HCT116 (cell line): ENCODE measurements at regions not wholly inside any gene's neighbourhood (a gene's known extent, or its start where the extent isn't known, plus 50 kb on each side); places are given as distances from the start of the nearest gene placed in this dataset.
"Not testable (repeated sequence)": the region's sequence is repeated elsewhere in the genome, so short reads cannot be mapped to it uniquely, and the experiment has no call there.

Experiments used
- ATAC-seq: fragments of 200-7000 bp; cut with Tn5 transposase; 2 replicates; pipeline ENCODE4 v1.9.1; 2020; ENCODE audit warnings: mild to moderate bottlenecking, moderate library complexity
- BruUV-seq: library from RNA; stranded (reverse); fragments of 400-500 nt; replicated peaks from 2 replicates; lab custom pipeline; 2021; lab: Mats Ljungman, UMichigan
- CTCF ChIA-PET: fragments of 300-600 bp; sonication (Branson Sonifier 250); formaldehyde crosslinking; loops from one replicate; lab custom pipeline; 2021; ENCODE audit warnings: antibody characterized with exemption; lab: Charles Lee
- POLR2A ChIA-PET: fragments of 300-600, 350-600 bp; sonication (Branson Sonifier 250); formaldehyde crosslinking; loops from one replicate; lab custom pipeline; 2021; ENCODE audit warnings: antibody characterized with exemption; lab: Charles Lee
- RAD21 ChIA-PET, 2 experiments: fragments of 300-600 bp; sonication (Branson Sonifier 250); formaldehyde crosslinking; loops; one replicate each; lab custom pipeline; 2023; ENCODE audit warnings: low total read pairs in 2 of 2; ENCODE audit not compliant: uncharacterized antibody in 2 of 2, unreplicated experiment in 2 of 2, low non-redundant PET in 1 of 2; lab: Charles Lee
- DNase-seq: peaks from one replicate; pipeline ENCODE4 v3.0.0-alpha.2; 2010; ENCODE audit warnings: low read depth, low spot score
- H2AFZ ChIP-seq: fragments of 200-600 bp; shearing (Covaris generic), sonication (generic); 2 replicates; pipeline ENCODE4 v1.6.1; 2017; ENCODE audit warnings: low read depth, mixed run types, mixed read lengths, antibody characterized with exemption, low read length; ENCODE audit not compliant: poor library complexity, severe bottlenecking
- H3K27ac ChIP-seq: 2 replicates; pipeline ENCODE4 v1.5.1; 2012; ENCODE audit warnings: low read depth, low read length
- H3K27me3 ChIP-seq: fragments of 200-600 bp; sonication (generic); 2 replicates; pipeline ENCODE4 v1.6.1; 2016; ENCODE audit warnings: mixed run types, low read length, mixed read lengths; ENCODE audit not compliant: insufficient read depth
- H3K36me3 ChIP-seq, 2 experiments: fragments of 200-500 bp in 1 of 2; fragments of 200-600 bp in 1 of 2; sonication (Bioruptor generic) in 1 of 2; sonication (generic) in 1 of 2; 2 replicates each; pipeline versions ENCODE4 v1.5.1 to v1.6.1; 2014 to 2016; ENCODE audit warnings: low read length in 2 of 2, inconsistent platforms in 1 of 2, mixed read lengths in 1 of 2, mixed run types in 1 of 2; ENCODE audit not compliant: insufficient read depth in 2 of 2, control insufficient read depth in 1 of 2
- H3K4me1 ChIP-seq, 2 experiments: fragments of 200-600 bp in 1 of 2; sonication (generic) in 1 of 2; 2 replicates each; pipeline versions ENCODE4 v1.5.1 to v1.6.1; 2012 to 2017; ENCODE audit warnings: low read length in 2 of 2, inconsistent platforms in 1 of 2, mild to moderate bottlenecking in 1 of 2, mixed read lengths in 1 of 2, mixed run types in 1 of 2, moderate library complexity in 1 of 2; ENCODE audit not compliant: insufficient read depth in 2 of 2, control insufficient read depth in 1 of 2
- H3K4me2 ChIP-seq: fragments of 200-600 bp; sonication (generic); 2 replicates; pipeline ENCODE4 v1.6.1; 2017; ENCODE audit warnings: mixed run types, low read length, mixed read lengths
- H3K4me3 ChIP-seq, 2 experiments: fragments of 200-600 bp in 1 of 2; sonication (generic) in 1 of 2; replicated peaks in 1 of 2; 2 replicates each; pipeline ENCODE4 v1.5.1; 2011 to 2016; ENCODE audit warnings: low read length in 2 of 2, control low read depth in 1 of 2, low read depth in 1 of 2, mild to moderate bottlenecking in 1 of 2, mixed read lengths in 1 of 2, mixed run types in 1 of 2
- H3K79me2 ChIP-seq: fragments of 200-600 bp; sonication (generic); 2 replicates; pipeline ENCODE4 v1.6.1; 2017; ENCODE audit warnings: mild to moderate bottlenecking, mixed run types, low read length, moderate library complexity, mixed read lengths; ENCODE audit not compliant: insufficient read depth
- H3K9ac ChIP-seq: fragments of 200-600 bp; sonication (generic); 2 replicates; pipeline ENCODE4 v1.6.1; 2016; ENCODE audit warnings: low read length, mixed read lengths
- H3K9me2 ChIP-seq: fragments of 200-600 bp; sonication (generic), shearing (Covaris generic); 2 replicates; pipeline ENCODE4 v1.6.1; 2017; ENCODE audit warnings: mixed run types, mild to moderate bottlenecking, moderate library complexity; ENCODE audit not compliant: insufficient read depth
- H3K9me3 ChIP-seq, 2 experiments: fragments of 200-500 bp in 1 of 2; fragments of 200-600 bp in 1 of 2; sonication (Bioruptor generic) in 1 of 2; sonication (generic) in 1 of 2; 2 replicates each; pipeline ENCODE4 v1.6.1; 2014 to 2017; ENCODE audit warnings: low read length in 2 of 2, mixed read lengths in 2 of 2, inconsistent platforms in 1 of 2, low read depth in 1 of 2, mild to moderate bottlenecking in 1 of 2, mixed run types in 1 of 2, moderate library complexity in 1 of 2; ENCODE audit not compliant: control insufficient read depth in 1 of 2, insufficient read depth in 1 of 2
- H4K20me1 ChIP-seq: fragments of 200-600 bp; sonication (generic), shearing (Covaris generic); 2 replicates; pipeline ENCODE4 v1.6.1; 2017; ENCODE audit warnings: mixed run types, mild to moderate bottlenecking, moderate library complexity; ENCODE audit not compliant: insufficient read depth
- CEBPB ChIP-seq: IDR thresholded peaks from 2 replicates; pipeline ENCODE4 v1.6.1; 2012; ENCODE audit warnings: low read depth
- ELF1 ChIP-seq: IDR thresholded peaks from 2 replicates; pipeline ENCODE4 v1.6.1; 2012; ENCODE audit warnings: low read depth, borderline replicate concordance
- EZH2 ChIP-seq: fragments of 200-600 bp; sonication (generic); IDR thresholded peaks from 2 replicates; pipeline ENCODE4 v1.6.1; 2017; ENCODE audit warnings: antibody characterized with exemption, mixed run types
- EZH2phosphoT487 ChIP-seq: fragments of 200-600 bp; IDR thresholded peaks from 2 replicates; pipeline ENCODE4 v1.6.1; 2018; ENCODE audit warnings: antibody characterized with exemption, borderline replicate concordance
- FOSL1 ChIP-seq: IDR thresholded peaks from 2 replicates; pipeline ENCODE4 v1.6.1; 2012; ENCODE audit warnings: low read depth
- POLR2A ChIP-seq: IDR thresholded peaks from 2 replicates; pipeline ENCODE4 v1.7.0; 2011; ENCODE audit warnings: borderline replicate concordance; ENCODE audit not compliant: insufficient read depth, insufficient read length; ENCODE audit errors: extremely low read depth
- POLR2AphosphoS5 ChIP-seq: IDR thresholded peaks from 2 replicates; pipeline ENCODE4 v1.6.1; 2011; ENCODE audit warnings: mild to moderate bottlenecking, low read depth, low read length, moderate library complexity
- RAD21 ChIP-seq: IDR thresholded peaks from 2 replicates; pipeline ENCODE4 v1.6.1; 2012; ENCODE audit warnings: low read depth, mild to moderate bottlenecking
- SIN3A ChIP-seq: IDR thresholded peaks from 2 replicates; pipeline ENCODE4 v1.6.1; 2012; ENCODE audit warnings: low read depth
- SP1 ChIP-seq: IDR thresholded peaks from 2 replicates; pipeline ENCODE4 v1.6.1; 2012; ENCODE audit warnings: low read depth
- TCF7L2 ChIP-seq: IDR thresholded peaks from 2 replicates; pipeline ENCODE4 v1.7.0; 2011; ENCODE audit warnings: borderline replicate concordance, inconsistent platforms; ENCODE audit not compliant: insufficient read depth, insufficient read length; ENCODE audit errors: extremely low read depth
- YY1 ChIP-seq: IDR thresholded peaks from 2 replicates; pipeline ENCODE4 v1.6.1; 2011; ENCODE audit warnings: low read length, low read depth, moderate library complexity, mild to moderate bottlenecking; ENCODE audit not compliant: insufficient replicate concordance; ENCODE audit errors: extremely low read depth
- ZNF274 ChIP-seq: fragments of 200-500 bp; sonication (Bioruptor generic); IDR thresholded peaks from 2 replicates; pipeline ENCODE4 v1.6.1; 2014; ENCODE audit warnings: mild to moderate bottlenecking, low read depth, low read length, inconsistent platforms
- intact Hi-C: fragments of 100-400 bp; cut with micrococcal nuclease; formaldehyde crosslinking; loops from 2 replicates; pipeline ENCODE4 v1.10.0; 2022
- TF ChIP-seq, protein P1 (sequence below): IDR thresholded peaks from 2 replicates; pipeline ENCODE4 v1.6.1; 2012
- TF ChIP-seq, protein P2 (sequence below): IDR thresholded peaks from 2 replicates; pipeline ENCODE4 v1.6.1; 2012

DNA sequence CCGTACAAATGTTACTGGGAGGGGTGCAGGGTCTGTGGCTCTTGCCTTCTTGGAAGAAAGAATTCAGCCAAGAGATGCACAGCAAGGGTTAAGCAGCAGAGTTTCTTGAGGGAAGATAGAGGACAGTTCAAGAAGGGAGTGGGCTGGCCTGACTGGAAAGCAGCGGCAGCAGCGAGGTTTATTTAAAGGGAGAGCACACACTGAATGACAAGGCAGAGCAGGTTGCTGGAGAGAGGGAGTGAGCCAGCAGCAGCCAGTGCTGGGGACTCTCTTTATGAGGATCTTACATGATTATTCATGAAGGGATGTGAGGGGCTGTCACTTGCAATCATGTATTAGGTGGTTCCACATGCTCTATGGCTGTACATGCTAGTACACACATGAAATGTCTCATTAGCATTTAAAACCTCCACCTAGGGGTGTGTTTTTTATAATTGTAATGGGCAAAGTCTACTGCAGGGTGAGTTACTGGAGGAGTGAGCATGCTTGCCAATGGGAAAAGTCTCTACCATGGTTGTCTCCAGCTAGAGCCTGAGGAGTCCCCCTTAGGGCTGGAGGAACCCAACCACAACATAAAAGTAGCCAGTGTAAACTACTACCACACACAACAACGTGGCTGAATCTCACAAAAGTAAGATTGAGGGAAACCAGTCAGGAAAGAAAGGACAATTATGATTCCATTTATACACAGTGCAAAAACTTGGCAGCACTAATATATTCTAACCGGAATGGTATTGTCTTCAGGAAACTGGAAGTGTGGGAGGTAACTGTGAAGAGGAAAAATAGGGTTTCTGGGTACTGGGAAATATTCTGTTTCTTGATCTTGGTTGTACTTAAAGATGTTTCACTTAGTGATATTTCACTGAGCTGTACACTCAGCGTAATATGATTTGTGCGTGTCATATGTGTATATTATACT, 87.6 kb upstream of the FAM110C start:
- no peak overlapping the region for H3K27ac ChIP-seq
- no TSS peak for BruUV-seq

DNA sequence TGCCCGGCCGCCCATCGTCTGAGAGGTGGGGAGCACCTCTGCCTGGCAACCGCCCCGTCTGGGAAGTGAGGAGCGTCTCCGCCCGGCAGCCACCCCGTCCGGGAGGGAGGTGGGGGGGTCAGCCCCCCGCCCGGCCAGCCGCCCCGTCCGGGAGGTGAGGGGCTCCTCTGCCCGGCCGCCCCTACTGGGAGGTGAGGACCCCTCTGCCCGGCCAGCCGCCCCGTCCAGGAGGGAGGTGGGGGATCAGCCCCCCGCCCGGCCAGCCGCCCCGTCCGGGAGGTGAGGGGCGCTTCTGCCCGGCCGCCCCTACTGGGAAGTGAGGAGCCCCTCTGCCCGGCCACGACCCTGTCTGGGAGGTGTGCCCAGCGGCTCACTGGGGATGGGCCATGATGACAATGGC, 80.5 kb upstream of the FAM110C start:
- H3K9me3 ChIP-seq, DNase-seq, H3K27me3 ChIP-seq, H3K79me2 ChIP-seq, H3K4me3 ChIP-seq, POLR2A ChIA-PET, intact Hi-C loops, CTCF ChIA-PET, BruUV-seq, H3K4me2 ChIP-seq, H3K27ac ChIP-seq, RAD21 ChIA-PET, H4K20me1 ChIP-seq, H3K9me2 ChIP-seq, H3K36me3 ChIP-seq, H3K4me1 ChIP-seq, H2AFZ ChIP-seq, H3K9ac ChIP-seq, ATAC-seq: not testable (repeated sequence)

More for the DNA sequence above, 87.6 kb upstream of the FAM110C start:
- Histone ChIP-seq H3K27me3 (no peaks in the 10 kb centered on the region), H3K9me2 (no peaks in the 10 kb centered on the region), H3K4me1 (peaks cover 0 to 3% of the 10 kb centered on the region in 2 experiments; a peak in 1 of 4 replicates), H3K9ac (no peak overlapping the region), H2AFZ (no peak overlapping the region), H3K79me2 (no peaks in the 10 kb centered on the region), H4K20me1 (no peaks in the 10 kb centered on the region), H3K4me2 (no peak overlapping the region), H3K4me3 (no peak overlapping the region), H3K9me3 (no peaks in the 10 kb centered on the region)
- intact Hi-C loops = no loop called here
- ATAC-seq = 0 out of 2 replicates have a peak, but pooled peaks have one; percentile 38
- TF ChIP-seq FOSL1 (no peak), POLR2A (no peak), ELF1 (no peak), POLR2AphosphoS5 (no peak), CEBPB (no peak), EZH2 (no peak), YY1 (no peak), SP1 (no peak), EZH2phosphoT487 (no peak), SIN3A (no peak), ZNF274 (no peak), RAD21 (no peak), TCF7L2 (no peak)
- TF ChIP-seq, protein P1, sequence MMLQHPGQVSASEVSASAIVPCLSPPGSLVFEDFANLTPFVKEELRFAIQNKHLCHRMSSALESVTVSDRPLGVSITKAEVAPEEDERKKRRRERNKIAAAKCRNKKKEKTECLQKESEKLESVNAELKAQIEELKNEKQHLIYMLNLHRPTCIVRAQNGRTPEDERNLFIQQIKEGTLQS = no peak
- TF ChIP-seq, protein P2, sequence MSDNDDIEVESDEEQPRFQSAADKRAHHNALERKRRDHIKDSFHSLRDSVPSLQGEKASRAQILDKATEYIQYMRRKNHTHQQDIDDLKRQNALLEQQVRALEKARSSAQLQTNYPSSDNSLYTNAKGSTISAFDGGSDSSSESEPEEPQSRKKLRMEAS = no peak
- TF ChIP-seq, all 23 proteins: peak for 0
- no peak for DNase-seq
- RAD21 ChIA-PET = no interaction called here
- H3K36me3 ChIP-seq = no peaks in the 10 kb centered on the region
- CTCF ChIA-PET = no interaction called here
- POLR2A ChIA-PET = no interaction called here
